Left lobe of liver (tissue), 2 donors: ENCODE measurements at regions not wholly inside any gene's neighbourhood (a gene's known extent, or its start where the extent isn't known, plus 50 kb on each side); places are given as distances from the start of the nearest gene placed in this dataset.
A peak's percentile ranks its signal among the peaks of the same experiment; 100 is the strongest.

Experiments
- ATAC-seq: fragments of 200-7000 bp; cut with Tn5 transposase; one replicate; pipeline ENCODE4 v1.9.1; 2020; ENCODE audit warnings: mild to moderate bottlenecking, moderate library complexity
- DNase-seq: peaks from one replicate; pipeline ENCODE4 v3.0.0-alpha.2; 2020; ENCODE audit warnings: low spot score
- donor health status: DM: no; HTN: no; CAD: no; lungs with moderate emphysema.
- donor health status: DM: no; HTN: yes; CAD: no.

DNA sequence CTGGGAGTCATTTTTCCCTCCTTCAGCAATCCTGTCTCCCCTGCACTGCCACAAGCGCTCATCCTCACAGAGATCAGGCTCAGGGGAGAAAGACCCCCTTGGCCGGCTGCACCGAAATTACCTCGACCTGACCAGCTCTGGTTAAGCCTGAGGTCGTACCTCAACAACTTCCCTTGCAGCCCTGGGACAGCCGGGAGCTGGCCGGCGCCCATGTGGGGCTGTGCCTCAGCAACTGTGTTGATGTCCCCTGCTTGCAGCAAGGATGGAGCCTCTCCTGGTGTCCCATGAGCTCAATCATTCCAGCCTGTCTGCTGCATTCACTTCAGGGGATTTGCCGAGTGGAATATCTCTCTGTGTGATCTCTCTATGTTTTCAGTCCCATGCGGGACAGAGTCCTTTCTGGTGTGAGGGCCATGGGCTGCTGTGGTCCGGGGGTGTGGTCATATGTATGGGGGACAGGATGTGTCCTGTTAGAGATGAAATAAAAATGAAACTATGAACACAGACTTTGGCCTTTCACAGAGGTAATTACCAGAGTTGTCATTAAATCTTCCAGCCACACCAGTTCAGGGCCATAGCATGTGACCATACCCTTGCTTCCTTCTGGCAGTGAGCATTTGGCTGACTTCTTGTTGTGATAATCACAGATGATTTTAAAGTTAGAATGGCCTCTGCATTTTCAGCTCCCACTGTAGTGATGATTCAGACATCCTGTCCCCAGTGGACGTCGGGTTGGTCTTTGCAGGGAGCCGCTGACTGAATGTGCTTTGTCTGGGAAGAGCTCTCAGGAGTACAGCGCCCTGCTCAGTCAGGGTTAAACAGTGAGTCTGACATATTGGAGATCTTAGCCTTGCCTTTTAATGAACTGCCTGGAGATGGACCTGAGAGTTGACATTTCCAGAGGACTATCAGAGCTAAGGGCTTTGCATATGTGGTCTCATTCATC lies 405.9 kb downstream of the AACS start:
- DNase-seq, result no peak
- no peak for ATAC-seq

DNA sequence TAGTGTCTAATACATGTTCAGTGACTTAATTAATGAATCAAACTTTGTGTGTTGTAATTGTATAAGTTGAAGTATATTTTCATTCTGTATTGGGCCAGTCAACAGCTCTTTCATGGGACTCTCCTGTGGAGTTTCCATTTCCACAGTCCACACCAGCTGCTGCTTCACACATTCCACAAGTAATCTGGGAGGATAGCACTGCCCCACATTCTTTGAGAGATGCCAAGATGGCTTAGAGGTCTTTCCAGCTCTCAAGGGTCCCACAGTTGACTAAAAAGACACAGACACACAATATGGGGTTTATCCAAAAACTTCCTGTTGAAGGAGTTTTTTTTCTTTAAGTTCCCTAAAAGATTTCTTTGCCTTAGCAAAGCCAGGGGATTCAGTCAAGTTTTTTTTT lies 408.3 kb downstream of the AACS start:
- ATAC-seq, result no peak

DNA sequence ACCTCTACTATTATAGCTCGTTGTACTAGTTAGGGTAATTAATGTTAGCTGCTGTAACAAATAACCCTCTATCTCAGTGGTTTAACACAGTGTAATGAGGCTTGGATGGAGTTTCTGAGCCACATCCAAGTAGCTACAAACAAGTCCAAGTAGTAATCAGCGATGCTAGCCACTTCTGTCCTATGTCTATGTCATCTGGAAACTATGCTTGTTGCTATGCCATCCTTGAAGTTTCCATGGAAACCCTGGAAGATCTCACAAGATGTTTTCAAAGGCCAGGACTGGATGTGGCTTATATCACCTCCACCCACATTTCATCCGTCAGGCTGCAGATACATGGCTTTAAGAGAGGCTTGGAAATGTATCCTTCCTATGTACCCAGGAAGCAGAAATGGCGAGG lies 422.1 kb downstream of the AACS start:
- ATAC-seq (no peak), DNase-seq (no peak)

More for the DNA sequence above, 408.3 kb downstream of the AACS start:
- no peak for DNase-seq

GRCh38 chr12:125491553-125491952 lies 426.3 kb downstream of the AACS start:
- DNase-seq (no peak), ATAC-seq (no peak)

DNA sequence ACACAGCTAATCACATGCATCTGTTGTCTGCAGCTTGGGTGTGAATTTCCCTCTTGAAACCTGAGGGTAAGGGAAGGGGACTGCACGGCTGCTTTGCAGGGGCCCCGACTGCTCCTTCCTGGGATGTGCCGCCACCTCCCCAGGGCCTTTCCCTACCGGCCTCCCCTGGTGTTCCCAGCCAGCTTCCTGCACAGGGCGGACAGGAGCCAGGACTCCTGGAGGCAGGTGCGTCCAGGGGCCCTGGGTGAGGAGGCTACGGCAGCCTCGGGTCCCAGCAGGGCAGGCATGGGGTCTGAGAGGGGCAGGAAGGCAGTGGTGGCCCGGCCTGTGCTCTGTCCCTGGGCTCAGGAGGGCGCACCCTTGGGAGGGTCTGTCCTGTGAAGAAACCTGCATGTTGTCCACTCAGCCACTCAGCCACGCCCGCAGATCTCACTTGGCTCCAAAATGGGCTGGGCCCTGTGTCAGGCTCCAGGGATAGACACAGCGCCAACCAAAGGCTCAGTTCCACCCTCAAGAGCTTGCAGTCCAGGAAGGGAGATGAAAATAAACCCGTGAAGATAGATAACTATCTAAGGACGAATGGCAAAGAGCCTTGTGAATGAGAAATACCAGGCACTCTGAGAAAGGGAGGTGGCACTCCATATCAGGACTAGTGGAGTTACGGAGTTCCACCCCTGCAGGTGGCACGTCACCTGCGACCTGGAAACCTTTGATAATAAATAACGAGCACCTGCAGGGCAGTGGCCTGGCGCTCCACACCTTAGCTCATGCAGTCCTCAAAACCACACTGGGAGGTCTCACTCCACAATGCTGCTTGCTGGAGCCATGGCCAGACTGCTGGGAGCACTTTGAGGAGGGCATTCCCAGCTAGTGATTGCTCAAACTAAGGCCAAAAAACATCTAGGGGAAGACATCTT lies 427.4 kb downstream of the AACS start:
- ATAC-seq, result no peak
- DNase-seq, result no peak

- DNase-seq, result no peak
These were observed 428.6 kb downstream of the AACS start for GRCh38 chr12:125493704-125494308.

DNA sequence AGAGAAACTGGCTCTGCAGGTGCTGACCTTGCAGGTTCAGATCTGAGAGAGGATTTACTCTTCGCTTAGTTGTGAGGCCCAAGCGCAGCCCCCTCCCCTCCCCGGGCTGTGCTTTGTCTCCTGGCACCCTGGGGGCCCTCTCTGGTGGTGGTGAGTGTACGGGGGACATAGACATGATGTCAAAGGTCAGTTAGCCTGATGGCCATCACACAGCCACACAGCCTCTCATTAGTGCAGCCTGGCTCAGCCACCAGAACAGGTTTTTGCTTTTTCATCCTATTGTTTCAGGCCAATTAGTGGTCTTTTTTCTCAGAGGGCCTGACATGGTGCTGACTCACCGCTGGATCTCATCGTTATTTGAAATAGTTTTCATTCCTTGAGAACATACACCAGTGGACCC lies 437.9 kb downstream of the AACS start:
- ATAC-seq (no peak), DNase-seq (no peak)

More at GRCh38 chr12:125493704-125494308, 428.6 kb downstream of the AACS start:
- no peak for ATAC-seq

DNA sequence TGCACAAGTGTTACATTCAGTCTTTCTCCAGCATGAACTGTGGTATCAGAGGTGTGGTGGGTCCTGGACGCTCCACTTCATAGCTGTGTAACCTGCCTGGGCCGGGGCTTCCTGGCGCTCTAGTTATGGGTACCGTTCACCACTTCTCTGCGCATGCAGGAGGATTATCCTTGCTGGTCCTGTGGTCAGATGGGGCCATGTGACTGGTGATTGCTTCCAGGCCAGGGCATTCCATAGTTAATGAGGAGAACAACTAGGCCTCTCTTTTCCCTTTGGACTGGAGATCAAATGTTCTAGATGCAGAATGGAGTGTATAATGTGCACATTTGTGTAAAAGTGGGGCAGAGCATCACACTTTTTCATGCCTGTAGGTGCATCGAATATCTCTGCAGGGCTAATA lies 444.0 kb downstream of the AACS start:
- ATAC-seq, result no peak

GRCh38 chr12:125512541-125513298 lies 447.5 kb downstream of the AACS start:
- ATAC-seq (no peak), DNase-seq (no peak)

More for the DNA sequence above, 444.0 kb downstream of the AACS start:
- no peak for DNase-seq

- no peak for ATAC-seq
- no peak for DNase-seq
These were observed 450.7 kb downstream of the AACS start for GRCh38 chr12:125515887-125516286.

DNA sequence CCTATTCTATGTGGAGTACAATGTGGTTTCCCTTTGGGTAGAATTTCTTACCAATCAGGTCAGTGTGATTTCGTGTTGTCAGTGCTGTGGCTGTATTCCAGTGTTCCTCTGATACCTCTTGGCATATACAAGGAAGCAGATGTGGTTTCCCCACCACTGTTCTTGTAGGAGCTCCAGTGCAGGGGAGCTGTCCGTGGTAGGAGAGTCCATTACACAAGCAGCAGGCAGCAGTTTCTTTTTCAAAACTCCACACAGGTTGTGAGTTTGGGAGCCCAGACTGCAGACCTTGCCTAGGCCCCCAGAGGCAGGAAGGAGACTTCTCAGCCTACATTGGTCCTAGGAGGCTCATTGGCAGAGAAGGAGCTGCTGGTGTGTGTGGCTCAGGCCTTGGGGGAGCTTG lies 452.8 kb downstream of the AACS start:
- ATAC-seq, result no peak

GRCh38 chr12:125519026-125519651 lies 453.9 kb downstream of the AACS start:
- no peak for DNase-seq
- ATAC-seq, result no peak

More for the DNA sequence above, 452.8 kb downstream of the AACS start:
- DNase-seq, result no peak

- DNase-seq, result no peak
- no peak for ATAC-seq
These were observed 460.6 kb downstream of the AACS start for GRCh38 chr12:125525879-125526278.

DNA sequence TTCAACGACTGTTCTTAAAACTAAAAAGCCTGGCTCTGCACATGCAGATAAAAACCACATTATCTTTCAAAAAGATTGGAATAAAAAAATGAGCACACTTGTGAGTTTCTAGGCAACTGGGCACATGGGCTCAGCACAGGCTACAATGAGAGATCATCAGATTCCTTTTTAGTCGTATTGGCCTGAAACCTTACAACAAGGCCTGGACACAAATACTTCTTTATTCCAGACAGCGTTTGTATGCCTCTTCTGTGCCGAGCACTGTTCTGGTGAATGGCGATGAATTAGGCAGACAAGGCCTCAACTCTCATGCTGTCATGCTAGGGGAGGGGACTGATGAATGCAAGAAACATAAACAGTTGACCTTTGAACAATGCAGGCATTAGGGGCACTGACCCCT lies 463.0 kb downstream of the AACS start:
- DNase-seq (no peak), ATAC-seq (no peak)

- DNase-seq (no peak), ATAC-seq (no peak)
These were observed 465.0 kb downstream of the AACS start for GRCh38 chr12:125530201-125530600.

DNA sequence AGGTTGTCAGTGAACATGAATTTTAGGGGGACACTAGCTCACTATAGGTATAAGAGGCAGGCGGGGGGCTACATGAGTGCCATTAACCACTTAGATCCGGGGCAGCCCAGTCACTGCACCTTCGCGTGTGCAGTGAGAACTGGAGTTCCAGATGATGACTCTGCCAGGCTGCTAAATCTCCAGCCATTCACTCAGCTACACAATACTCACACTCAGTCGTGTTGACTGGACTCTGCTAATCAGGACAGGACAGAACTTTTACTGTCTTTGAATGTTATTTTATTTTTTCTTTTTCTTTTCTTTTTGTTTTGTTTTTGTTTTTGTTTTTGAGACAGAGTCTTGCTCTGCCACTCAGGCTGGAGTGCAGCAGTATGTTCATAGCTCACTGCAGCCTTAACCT lies 465.6 kb downstream of the AACS start:
- ATAC-seq (no peak), DNase-seq (no peak)

DNA sequence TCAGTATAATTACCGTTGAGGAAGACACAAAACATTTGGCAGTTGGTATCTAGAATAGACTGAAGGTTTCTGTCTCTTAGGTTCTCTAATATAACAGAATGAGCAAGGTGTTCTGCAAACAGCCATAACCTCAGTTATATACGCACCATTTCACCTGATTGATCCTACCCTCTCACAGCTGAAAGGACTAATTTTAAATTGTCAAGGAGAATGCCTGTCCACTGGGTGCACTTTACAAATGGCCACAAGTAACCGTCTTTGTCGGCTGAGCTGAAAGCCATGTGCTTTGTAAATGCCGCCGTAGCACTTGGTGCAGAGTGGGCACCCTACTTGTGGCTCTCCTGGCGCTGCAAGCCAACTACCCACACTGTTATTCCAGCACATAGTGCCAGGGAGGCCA lies 466.3 kb downstream of the AACS start:
- DNase-seq, result no peak

DNA sequence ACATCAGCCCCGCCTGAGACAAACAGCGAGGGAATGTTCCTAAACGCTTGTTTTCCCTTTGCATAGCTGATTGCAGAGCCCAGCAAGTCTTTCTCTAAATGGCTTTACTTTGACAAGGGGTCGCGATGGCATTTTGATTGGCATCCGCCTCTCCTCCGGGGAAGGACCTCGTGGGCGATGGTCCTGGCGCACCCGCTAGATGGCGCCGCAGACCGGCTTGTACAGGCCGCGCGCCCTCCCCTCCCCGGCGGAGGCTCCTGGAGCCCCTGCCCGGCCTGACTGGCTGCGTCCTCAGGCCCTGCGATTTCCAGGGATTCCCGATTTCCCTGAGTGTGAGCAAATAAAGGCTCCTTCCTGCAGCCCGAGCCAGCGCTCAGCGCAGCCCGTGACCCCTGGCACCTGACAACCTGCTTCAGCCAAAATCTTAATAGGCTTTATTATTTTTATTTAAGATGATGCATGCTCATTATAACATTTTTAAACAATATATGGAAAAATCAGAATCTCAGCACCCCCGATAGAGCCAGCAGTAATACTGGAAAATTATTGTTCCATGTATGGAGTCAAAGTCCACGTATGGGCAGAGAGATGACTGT lies 468.3 kb downstream of the AACS start:
- peak; percentile 52 for DNase-seq

More for the DNA sequence above, 466.3 kb downstream of the AACS start:
- no peak for ATAC-seq

DNA sequence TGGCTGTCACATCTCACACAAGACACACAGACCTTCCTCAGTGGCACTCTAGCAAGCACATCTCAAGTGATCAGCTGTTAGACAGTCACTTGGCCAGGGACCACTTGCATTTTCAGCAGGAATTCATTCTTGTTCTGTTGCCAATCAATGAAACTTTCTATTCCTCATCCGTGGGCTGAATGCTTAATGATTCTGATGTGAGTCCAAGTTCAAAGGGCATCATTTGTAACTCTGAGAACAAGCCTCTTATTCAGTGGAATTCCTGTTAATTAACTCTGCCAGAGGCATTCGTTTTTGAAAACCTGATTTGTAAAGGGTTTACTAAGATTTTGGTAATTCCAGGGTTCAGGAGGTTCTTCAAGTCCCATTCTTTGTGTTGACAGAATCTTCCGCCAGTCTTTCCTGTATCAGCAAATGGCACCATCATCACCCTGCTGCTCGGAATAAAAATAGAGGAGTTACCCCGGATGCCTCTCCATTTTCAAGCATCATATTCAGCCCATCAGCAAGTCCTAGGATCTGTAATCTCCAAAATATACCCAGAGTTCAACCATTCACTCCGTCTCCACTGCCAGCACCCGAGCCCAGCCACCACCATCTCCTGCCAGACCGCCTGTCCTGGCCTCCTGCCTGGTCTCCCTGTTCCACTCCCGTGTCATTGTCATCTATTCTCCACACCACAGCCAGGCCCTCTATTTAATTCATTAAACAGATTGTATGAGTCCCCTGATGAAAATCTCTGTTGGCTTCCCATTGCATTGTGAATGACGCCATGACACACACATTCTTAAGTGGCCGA lies 473.4 kb downstream of the AACS start:
- DNase-seq (no peak), ATAC-seq (no peak)

More for the DNA sequence above, 468.3 kb downstream of the AACS start:
- peak; percentile 96 for ATAC-seq
